ENCODE measurements at regions not wholly inside any gene's neighbourhood (a gene's known extent, or its start where the extent isn't known, plus 50 kb on each side); places are given as distances from the start of the nearest gene placed in this dataset.

DNA sequence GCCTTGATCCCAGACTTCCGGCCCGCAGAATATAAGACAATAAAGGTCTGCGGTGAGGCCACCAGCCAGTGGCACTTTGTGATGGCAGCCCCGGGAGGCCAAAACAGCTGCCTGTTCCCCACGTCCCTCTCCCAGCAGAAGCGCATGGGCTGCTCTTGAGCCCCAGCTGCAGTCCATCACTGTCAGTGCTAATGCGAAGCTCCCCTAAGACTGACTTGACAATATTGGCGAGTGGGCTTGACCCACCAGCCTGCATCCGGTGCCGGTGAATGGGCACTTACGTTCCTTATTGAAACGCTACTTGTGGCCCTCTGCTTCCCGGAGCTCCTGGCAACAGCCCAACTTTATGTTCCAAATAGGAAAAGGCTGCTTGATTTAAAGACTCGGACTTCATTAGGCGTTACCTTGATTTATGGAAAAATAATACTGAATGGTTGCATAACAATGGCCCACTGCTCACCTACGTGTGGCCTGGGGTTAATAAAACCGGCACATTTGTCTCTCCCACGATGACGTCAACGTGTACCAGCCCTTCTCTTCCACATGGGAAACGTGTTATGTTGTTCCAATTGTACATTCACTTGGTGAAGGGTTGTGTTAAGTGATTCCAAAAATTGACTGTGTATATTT lies 93.4 kb upstream of the SEPTIN5 start (continued):
- TF ChIP-seq, protein P1, sequence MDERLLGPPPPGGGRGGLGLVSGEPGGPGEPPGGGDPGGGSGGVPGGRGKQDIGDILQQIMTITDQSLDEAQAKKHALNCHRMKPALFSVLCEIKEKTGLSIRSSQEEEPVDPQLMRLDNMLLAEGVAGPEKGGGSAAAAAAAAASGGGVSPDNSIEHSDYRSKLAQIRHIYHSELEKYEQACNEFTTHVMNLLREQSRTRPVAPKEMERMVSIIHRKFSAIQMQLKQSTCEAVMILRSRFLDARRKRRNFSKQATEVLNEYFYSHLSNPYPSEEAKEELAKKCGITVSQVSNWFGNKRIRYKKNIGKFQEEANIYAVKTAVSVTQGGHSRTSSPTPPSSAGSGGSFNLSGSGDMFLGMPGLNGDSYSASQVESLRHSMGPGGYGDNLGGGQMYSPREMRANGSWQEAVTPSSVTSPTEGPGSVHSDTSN (CRISPR knock-in tag; IDR thresholded peaks at IDR 0.05; ENCODE audit: low read depth) = no peak
- TF ChIP-seq, protein P1 (tag; conservative IDR thresholded peaks at IDR 0.05; ENCODE audit: low read depth) = peak; percentile 40
- TF ChIP-seq TCFL5 (CRISPR knock-in tag; conservative IDR thresholded peaks at IDR 0.05) (no peak), PPARD (CRISPR knock-in tag; IDR thresholded peaks at IDR 0.05) (no peak), STAT5A (IDR thresholded peaks at IDR 0.05; ENCODE audit: borderline replicate concordance, low read length) (no peak), IFI16 (CRISPR knock-in tag; IDR thresholded peaks at IDR 0.05) (no peak), ZNF184 (CRISPR knock-in tag; IDR thresholded peaks at IDR 0.05) (peak; percentile 63; the same call in 1 of the 2 replicates), FOSL1 (tag; conservative IDR thresholded peaks at IDR 0.05) (no peak), CCAR2 (IDR thresholded peaks at IDR 0.05; ENCODE audit: low read depth, low read length) (no peak), NR1H2 (CRISPR knock-in tag; IDR thresholded peaks at IDR 0.05) (no peak), ETV6 (IDR thresholded peaks at IDR 0.05; ENCODE audit: borderline replicate concordance in 1 of 2, low read depth in 2 of 2, low read length in 1 of 2) (no peak), ETV6 (CRISPR knock-in tag; IDR thresholded peaks at IDR 0.05; ENCODE audit: borderline replicate concordance) (no peak), C11orf30 (IDR thresholded peaks at IDR 0.05; ENCODE audit: low read depth) (no peak), FOXA3 (CRISPR knock-in tag; conservative IDR thresholded peaks at IDR 0.05 in 1 of 2, IDR thresholded peaks at IDR 0.05 in 1 of 2) (0 out of 4 replicates have a peak, but pooled peaks of 1 of the 2 experiments have one; percentile 65), U2AF2 (optimal IDR thresholded peaks at IDR 0.05; ENCODE audit: low read depth, low read length) (no peak)
- TF ChIP-seq, protein P2, sequence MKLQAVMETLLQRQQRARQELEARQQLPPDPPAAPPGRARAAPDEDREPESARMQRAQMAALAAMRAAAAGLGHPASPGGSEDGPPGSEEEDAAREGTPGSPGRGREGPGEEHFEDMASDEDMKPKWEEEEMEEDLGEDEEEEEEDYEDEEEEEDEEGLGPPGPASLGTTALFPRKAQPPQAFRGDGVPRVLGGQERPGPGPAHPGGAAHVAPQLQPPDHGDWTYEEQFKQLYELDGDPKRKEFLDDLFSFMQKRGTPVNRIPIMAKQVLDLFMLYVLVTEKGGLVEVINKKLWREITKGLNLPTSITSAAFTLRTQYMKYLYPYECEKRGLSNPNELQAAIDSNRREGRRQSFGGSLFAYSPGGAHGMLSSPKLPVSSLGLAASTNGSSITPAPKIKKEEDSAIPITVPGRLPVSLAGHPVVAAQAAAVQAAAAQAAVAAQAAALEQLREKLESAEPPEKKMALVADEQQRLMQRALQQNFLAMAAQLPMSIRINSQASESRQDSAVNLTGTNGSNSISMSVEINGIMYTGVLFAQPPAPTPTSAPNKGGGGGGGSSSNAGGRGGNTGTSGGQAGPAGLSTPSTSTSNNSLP (IDR thresholded peaks at IDR 0.05; ENCODE audit: borderline replicate concordance, low read depth, low read length) = no peak
- TF ChIP-seq, protein P3, sequence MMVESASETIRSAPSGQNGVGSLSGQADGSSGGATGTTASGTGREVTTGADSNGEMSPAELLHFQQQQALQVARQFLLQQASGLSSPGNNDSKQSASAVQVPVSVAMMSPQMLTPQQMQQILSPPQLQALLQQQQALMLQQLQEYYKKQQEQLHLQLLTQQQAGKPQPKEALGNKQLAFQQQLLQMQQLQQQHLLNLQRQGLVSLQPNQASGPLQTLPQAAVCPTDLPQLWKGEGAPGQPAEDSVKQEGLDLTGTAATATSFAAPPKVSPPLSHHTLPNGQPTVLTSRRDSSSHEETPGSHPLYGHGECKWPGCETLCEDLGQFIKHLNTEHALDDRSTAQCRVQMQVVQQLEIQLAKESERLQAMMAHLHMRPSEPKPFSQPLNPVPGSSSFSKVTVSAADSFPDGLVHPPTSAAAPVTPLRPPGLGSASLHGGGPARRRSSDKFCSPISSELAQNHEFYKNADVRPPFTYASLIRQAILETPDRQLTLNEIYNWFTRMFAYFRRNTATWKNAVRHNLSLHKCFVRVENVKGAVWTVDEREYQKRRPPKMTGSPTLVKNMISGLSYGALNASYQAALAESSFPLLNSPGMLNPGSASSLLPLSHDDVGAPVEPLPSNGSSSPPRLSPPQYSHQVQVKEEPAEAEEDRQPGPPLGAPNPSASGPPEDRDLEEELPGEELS (CRISPR knock-in tag; IDR thresholded peaks at IDR 0.05; ENCODE audit: borderline replicate concordance) = no peak
- TF ChIP-seq, protein P4, sequence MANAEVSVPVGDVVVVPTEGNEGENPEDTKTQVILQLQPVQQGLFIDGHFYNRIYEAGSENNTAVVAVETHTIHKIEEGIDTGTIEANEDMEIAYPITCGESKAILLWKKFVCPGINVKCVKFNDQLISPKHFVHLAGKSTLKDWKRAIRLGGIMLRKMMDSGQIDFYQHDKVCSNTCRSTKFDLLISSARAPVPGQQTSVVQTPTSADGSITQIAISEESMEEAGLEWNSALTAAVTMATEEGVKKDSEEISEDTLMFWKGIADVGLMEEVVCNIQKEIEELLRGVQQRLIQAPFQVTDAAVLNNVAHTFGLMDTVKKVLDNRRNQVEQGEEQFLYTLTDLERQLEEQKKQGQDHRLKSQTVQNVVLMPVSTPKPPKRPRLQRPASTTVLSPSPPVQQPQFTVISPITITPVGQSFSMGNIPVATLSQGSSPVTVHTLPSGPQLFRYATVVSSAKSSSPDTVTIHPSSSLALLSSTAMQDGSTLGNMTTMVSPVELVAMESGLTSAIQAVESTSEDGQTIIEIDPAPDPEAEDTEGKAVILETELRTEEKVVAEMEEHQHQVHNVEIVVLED (CRISPR knock-in tag; IDR thresholded peaks at IDR 0.05) = no peak
